AG08396 (cell line): ENCODE measurements at regions not wholly inside any gene's neighbourhood (a gene's known extent, or its start where the extent isn't known, plus 50 kb on each side); places are given as distances from the start of the nearest gene placed in this dataset.

Source experiments
- DNase-seq: peaks from one replicate; pipeline ENCODE4 v3.0.0; 2012; ENCODE audit warnings: low spot score, mixed read lengths

DNA sequence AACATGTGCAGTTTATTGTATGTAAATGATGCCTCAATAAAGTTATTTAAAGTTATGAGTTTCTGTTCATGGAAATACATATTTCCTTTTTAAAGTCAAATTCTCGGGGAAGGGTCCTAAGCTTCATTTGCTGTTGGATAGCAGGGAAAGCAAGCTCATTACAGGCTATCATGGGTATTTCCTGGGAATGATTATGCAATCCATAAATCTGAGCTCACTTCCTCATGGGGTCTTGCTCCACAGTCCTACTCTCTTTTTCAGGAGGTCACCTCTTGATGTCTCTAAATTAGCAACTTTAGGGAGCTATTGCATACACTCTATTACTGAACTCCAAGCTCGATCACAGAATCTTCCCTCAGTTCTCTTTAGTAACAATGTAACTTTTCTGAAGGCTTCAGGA lies 69.9 kb upstream of the TP63 start:
- no peak for DNase-seq

DNA sequence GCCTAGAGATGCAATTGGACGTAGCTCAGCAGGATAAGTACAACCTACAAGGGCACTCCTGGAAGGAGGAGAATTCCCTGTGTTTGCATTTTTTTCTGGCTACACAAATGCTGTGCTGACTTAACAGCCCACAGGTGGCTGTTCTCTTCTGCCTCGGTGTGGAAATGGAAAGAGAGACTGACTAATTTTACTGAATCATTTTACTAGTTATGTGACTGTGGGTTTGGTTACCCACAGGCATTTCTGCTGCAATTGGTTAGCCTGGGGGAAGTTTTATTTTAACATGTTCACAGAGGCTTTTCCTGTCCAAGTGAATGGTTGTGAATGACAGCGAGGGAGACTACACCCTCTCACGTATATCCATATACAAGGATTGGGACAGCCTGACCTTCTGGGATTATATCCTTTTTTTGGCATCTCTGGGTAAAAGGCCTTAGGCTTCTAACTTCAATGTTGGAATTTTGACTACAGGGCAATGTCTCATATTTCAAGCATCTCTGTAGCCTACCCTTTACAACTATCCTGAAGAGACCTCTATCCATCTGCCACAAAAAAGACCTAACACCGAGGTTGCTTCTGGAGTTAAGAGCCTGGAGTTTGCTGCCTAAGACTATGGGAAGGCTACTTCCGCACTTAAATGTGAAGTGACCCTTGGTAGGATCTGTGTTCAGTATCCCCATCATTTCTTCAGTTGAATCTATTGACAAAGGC lies 67.2 kb upstream of the TP63 start:
- peak; percentile 33 for DNase-seq

DNA sequence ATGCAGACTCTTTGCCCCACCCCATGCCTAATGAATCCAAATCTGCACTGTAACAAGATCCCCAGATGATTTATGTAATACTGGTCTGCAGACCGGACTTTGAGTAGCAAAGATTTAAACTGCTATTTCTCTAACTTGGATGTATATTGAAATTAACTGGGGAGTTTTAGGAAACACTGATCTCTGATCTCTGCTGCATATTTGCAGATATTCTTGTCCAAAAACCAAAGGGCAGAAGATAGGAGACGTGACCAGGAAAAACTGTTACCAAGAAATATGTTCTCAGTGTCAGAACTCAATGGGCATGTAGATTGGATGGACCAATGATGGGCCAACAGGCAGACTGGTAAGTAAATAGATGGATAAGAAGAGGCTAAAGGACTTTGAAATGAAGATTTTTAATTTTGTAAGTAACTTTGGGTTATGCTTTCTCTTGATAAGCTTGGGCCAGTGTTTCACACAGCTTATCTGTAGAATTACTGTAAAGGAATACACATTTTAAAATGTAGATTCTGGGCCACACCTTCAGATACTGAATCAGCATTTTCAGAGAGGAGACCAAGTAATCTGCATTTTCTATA lies 64.5 kb upstream of the TP63 start:
- no peak for DNase-seq

DNA sequence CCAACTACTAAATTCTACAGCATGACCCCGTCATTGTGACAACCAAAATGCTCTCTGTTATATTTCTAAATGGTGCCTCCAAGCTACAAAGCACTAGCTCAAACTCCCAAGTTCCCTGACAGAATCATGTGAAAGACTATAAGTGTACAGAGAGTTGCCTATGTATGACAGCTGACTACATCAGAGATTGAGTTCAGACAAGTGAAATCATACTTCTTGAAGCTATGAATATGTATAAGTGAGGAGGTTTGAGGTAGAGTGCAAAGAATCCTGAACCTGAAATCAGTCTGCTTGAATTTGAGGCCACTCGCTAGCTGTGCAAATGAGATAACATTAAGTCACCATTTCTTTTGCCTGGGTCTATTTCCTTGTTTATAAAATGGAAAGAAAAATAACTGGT lies 63.9 kb upstream of the TP63 start:
- DNase-seq, result no peak

DNA sequence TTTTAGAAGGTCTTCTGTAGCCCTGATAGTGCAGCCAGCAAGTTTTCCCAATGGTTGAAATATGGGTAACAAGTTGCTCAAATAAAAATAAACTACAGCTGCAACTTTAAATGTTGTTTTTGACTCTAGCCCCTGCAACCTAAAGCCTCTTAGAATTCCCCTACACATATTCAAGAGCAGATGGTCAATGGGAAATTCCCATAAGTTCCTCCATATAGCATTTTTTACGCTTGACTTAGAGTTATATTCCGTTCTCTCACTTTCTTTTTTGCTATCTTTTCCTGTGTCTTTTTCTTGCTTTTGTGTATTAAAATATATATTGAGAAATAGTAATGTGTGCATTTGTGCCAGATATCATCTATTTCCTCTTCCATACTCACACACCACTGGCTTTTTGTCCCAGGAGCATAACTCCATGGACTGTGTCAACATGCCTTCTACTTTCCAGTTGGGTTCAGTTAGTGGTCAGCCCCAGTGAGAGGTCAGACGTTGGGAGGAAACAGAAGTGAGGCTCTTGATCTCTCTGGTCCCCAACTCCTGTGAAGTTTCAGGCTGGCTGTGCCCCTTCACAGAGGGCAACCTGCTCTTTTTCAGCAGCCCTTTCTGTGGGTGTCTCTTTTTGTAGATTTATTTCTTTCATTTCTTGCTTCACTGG lies 63.3 kb upstream of the TP63 start:
- no peak for DNase-seq

DNA sequence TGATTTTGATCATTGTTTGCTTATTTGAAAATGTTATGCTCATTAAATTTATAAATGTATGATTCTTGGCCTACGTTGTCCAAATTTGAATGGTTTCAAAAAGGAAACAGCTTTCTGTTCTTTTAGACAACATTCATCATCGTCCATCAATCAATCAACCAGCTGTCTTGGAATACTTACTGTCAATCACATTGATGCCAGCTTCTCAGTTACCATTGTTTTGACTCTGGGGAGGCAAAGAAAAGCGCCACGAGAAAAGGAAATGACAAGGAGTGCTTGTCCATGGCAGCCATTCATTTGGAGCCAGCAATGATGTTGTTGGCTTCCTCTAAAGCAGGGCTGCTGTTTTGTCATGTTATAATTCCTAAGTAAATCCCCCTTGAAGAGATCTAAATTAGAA lies 62.2 kb upstream of the TP63 start:
- DNase-seq, result no peak

DNA sequence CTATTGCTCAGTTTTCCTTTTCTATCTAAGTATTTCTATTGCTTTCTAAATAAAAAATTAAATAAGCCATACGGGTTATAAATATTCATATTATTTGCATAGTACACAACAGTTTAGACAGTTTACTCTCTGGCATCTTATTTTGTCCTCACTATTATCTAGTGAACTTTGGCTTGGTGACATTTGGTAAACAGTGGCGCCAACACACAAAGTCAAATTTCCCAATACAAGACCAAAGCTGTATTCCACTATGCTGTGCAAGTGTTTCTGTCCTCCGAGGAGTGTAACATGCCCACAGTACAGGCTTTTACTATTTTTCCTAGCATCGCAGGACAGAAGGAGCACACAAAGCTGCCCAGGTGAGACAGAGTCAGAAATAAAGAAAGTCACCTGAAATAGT lies 61.7 kb upstream of the TP63 start:
- DNase-seq, result no peak

DNA sequence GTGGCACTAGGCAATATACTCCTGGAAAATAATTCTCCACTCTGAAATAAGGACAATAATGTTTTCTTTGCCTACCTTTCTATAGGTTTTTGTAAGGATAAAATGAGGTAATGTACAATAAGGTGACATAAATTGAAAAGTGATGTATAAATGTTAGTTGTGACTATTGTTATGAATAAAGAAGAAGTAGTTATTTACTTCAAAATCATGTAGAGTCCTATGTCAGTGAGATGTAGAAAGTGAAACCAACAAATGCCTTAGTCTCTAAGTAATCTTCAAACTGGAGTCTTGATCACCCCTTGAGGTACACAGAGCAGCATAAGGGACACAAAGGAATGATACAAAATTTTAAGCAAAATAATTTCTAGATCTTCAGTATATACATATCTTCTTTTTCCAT lies 60.3 kb upstream of the TP63 start:
- no peak for DNase-seq

DNA sequence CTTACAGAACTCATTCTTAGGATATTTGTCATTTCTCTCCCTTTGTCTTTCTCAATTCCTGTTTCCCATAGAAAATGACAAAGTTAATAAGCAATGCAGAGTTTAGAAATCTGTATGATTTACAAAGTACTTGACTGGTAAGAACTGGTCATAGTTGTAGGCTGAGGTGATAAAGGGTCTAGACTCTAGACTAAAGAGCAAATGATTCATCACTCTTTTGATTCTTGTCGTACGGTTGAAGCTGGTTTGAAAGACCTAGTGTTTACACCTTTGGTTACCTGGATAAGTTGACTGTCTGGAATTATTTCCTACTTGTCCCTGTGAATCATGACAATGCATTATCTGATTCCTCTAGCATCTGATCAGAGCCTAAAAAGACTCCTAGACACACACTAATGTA lies 58.9 kb upstream of the TP63 start:
- no peak for DNase-seq

DNA sequence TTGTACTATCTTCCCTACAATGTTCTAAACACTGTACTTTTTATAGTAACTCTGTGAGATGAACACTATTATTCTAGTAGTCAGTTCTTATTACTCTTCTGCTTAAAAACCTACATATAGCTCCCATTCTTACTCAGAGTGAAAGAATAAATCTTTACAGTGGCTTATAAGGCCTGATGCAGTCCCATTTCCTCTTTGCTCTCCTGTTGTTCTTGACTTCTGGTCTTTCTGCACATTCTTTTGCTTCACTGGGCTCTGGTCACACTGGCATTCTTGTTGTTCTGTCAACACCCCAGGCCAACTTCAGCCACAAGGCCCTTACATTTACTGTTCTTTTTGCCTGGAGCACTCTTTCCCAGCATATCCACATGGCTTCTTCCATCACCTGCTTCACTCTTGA lies 58.2 kb upstream of the TP63 start:
- DNase-seq, result no peak

DNA sequence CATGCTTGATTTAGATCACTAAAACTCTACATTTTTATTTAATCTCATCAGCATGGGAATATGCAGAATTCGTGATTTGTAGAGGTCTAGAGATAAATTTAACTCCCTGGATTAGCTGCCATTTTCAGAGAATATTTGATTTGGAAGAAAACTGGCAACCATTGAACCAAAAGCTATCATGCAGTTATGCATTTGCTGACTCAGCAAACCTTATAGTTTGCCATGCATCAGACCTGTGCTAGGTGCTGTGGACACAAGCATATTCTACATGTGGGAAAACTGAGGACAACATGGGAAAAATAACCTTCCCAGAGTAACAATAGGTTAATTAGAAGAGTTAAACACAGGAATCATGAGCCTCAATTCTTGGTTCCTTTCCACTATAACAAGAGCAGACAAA lies 54.7 kb upstream of the TP63 start:
- DNase-seq, result no peak

DNA sequence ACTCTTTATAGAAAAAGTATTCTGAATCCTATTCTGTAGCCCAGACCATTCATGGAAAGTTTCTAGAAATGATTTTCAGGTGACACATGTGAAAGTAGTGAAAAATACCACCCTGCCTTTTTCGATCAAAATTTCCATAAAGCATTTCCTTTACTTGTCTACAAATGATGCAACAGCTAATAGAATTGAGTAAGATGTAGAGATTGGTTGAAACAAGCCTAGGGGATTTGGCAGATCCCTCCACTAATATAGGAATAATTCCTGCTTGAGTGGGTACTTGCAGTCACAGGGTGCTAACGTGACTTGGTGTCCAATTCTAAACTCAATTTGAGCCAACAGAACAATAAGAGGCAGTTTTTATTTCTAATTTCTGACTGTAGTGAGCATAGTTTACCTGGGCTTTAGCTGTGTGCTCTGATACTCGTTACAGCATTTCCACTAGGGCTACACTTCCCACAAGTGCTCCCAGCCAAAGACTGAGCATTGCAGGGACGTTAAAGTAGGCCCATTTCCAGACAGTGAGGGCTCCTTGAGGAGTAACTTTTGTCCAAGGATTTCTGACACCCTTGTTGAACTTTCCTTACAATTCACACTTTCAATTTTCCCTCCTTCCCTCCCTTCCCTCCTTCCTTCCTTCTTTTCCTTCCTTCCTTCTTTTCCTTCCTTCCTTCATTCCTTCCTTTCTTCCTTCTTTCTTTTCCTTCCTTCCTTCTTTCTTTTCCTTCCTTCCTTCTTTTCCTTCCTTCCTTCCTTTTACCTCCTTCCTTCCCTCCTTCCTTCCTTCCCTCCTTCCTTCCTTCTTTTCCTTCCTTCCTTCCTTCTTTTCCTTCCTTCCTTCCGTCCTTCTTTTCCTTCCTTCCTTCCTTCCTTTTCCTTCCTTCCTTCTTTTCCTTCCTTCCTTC lies 53.9 kb upstream of the TP63 start:
- DNase-seq, result no peak

DNA sequence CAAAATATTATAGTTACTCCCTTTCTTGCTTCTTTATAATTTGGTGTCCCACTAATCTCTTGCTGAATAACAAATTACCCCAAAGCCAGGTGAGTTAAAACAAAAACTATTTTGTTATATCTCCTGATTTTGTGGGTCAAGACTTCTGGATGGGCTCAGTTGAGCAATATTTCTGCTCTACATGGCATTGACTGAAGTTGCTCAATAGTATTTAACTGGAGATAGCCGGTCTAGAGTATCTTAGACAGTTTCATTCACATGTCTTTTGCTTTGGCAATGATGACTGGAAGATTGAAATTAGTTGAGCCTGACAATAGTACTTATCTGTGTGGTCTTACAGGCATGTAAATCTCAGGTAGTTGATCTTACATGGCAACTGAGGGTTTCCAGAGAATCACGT lies 51.0 kb upstream of the TP63 start:
- no peak for DNase-seq
